GM12878 (cell line): ENCODE measurements at regions not wholly inside any gene's neighbourhood (a gene's known extent, or its start where the extent isn't known, plus 50 kb on each side); places are given as distances from the start of the nearest gene placed in this dataset.

Experiments
- ATAC-seq: fragments of 200-7000 bp; cut with Tn5 transposase; 3 replicates; pipeline ENCODE4 v1.9.1; 2020; ENCODE audit warnings: mild to moderate bottlenecking, moderate library complexity
- BruUV-seq: library from RNA; stranded (reverse); fragments of 400-500 nt; replicated peaks from 2 replicates; lab custom pipeline; 2021; lab: Mats Ljungman, UMichigan
- CTCF ChIA-PET: fragments of 300-600 bp; sonication (Branson Sonifier 250); formaldehyde crosslinking; extraction: SDS; loops from one replicate; lab custom pipeline; 2021; ENCODE audit warnings: inconsistent platforms; lab: Yijun Ruan, JAX
- POLR2A ChIA-PET: fragments of 350-600 bp; formaldehyde crosslinking; extraction: SDS; loops from one replicate; lab custom pipeline; 2021; ENCODE audit warnings: inconsistent platforms; lab: Charles Lee
- RAD21 ChIA-PET: fragments of 300-600 bp; sonication (Branson Sonifier 250); formaldehyde crosslinking; loops from one replicate; lab custom pipeline; 2023; ENCODE audit warnings: antibody characterized with exemption; ENCODE audit not compliant: unreplicated experiment; lab: Charles Lee
- SMC1A ChIA-PET: fragments of 300-600 bp; sonication (Branson Sonifier 250); formaldehyde crosslinking; loops from one replicate; lab custom pipeline; 2023; ENCODE audit not compliant: unreplicated experiment, uncharacterized antibody; lab: Charles Lee
- DNase-seq: peaks from one replicate; pipeline ENCODE4 v3.0.0-alpha.2; 2011; ENCODE audit warnings: low read depth, low spot score
- FAIRE-seq: peaks from 3 replicates; lab custom pipeline; 2011; peaks lifted over from hg19 to GRCh38; lab: Jason Lieb, UNC
- H2AFZ ChIP-seq: 2 replicates; pipeline ENCODE4 v1.6.0; 2011; ENCODE audit warnings: low read depth, low read length, control low read depth; ENCODE audit not compliant: control insufficient read depth
- H3K27ac ChIP-seq: 2 replicates; pipeline ENCODE4 v1.5.1; 2011; ENCODE audit warnings: control low read depth; ENCODE audit not compliant: control insufficient read depth, insufficient read depth
- H3K27me3 ChIP-seq, 2 experiments: replicated peaks in 1 of 2; 2 replicates each; pipeline versions ENCODE4 v1.6.0 to v1.6.1; 2011; ENCODE audit warnings: low read length in 1 of 2; ENCODE audit not compliant: control insufficient read depth in 2 of 2, insufficient read depth in 2 of 2
- H3K36me3 ChIP-seq, 2 experiments: 2 replicates each; pipeline ENCODE4 v1.5.1; 2011; ENCODE audit warnings: low read length in 1 of 2; ENCODE audit not compliant: control insufficient read depth in 2 of 2, insufficient read depth in 2 of 2
- H3K4me1 ChIP-seq: 2 replicates; pipeline ENCODE4 v1.6.1; 2011; ENCODE audit warnings: mild to moderate bottlenecking, low read length, moderate library complexity, mixed read lengths; ENCODE audit not compliant: control insufficient read depth, insufficient read depth
- H3K4me2 ChIP-seq: 2 replicates; pipeline ENCODE4 v1.6.0; 2011; ENCODE audit warnings: control low read depth; ENCODE audit not compliant: control insufficient read depth, insufficient read depth
- H3K4me3 ChIP-seq: fragments of 200-600 bp; sonication (generic); 2 replicates; pipeline ENCODE4 v1.5.1; 2016
- H3K79me2 ChIP-seq: 2 replicates; pipeline ENCODE4 v1.6.0; 2011; ENCODE audit warnings: low read length; ENCODE audit not compliant: control insufficient read depth, insufficient read depth
- H3K9ac ChIP-seq: 2 replicates; pipeline ENCODE4 v1.8.0; 2011; ENCODE audit warnings: low read length, control low read depth, mixed read lengths; ENCODE audit not compliant: control insufficient read depth, insufficient read depth
- H3K9me3 ChIP-seq: replicated peaks from 3 replicates; pipeline ENCODE4 v1.5.1; 2011; ENCODE audit warnings: mild to moderate bottlenecking, low read length; ENCODE audit not compliant: control insufficient read depth, insufficient read depth
- H4K20me1 ChIP-seq: 2 replicates; pipeline ENCODE4 v1.6.0; 2011; ENCODE audit not compliant: control insufficient read depth, insufficient read depth
- BCL11A ChIP-seq: IDR thresholded peaks from 2 replicates; pipeline ENCODE4 v1.6.1; 2011; ENCODE audit warnings: low read depth, low read length
- BCLAF1 ChIP-seq: fragments of 450-650 bp; IDR thresholded peaks from 2 replicates; pipeline ENCODE4 v1.6.1; 2017; ENCODE audit warnings: antibody characterized with exemption, mild to moderate bottlenecking, moderate library complexity
- CHD1 ChIP-seq: IDR thresholded peaks from 2 replicates; pipeline ENCODE4 v1.6.1; 2012; ENCODE audit warnings: low read depth, low read length, improper control_type of control experiment
- CREB1 ChIP-seq: IDR thresholded peaks from 2 replicates; pipeline ENCODE4 v1.6.1; 2012; ENCODE audit warnings: low read depth, mild to moderate bottlenecking, inconsistent platforms
- EED ChIP-seq: sonication (generic); IDR thresholded peaks from 2 replicates; pipeline ENCODE4 v1.6.1; 2016; ENCODE audit warnings: antibody characterized with exemption, low read depth
- MEF2B ChIP-seq: fragments of 450-650 bp; IDR thresholded peaks from 2 replicates; pipeline ENCODE4 v1.6.1; 2018; ENCODE audit warnings: mild to moderate bottlenecking, moderate library complexity; ENCODE audit not compliant: partially characterized antibody, poor library complexity, severe bottlenecking
- MLLT1 ChIP-seq: fragments of 450-650 bp; IDR thresholded peaks from 2 replicates; pipeline ENCODE4 v1.6.1; 2016; ENCODE audit warnings: mild to moderate bottlenecking
- NR2F1 ChIP-seq: fragments of 450-650 bp; conservative IDR thresholded peaks from 2 replicates; pipeline ENCODE4 v1.6.1; 2017; ENCODE audit warnings: mild to moderate bottlenecking
- POLR2AphosphoS2 ChIP-seq: IDR thresholded peaks from 2 replicates; pipeline ENCODE4 v1.6.1; 2011; ENCODE audit warnings: low read depth, mild to moderate bottlenecking, low read length, improper control_type of control experiment, moderate library complexity
- ZBED1 ChIP-seq: IDR thresholded peaks from 2 replicates; pipeline ENCODE4 v1.6.1; 2016; ENCODE audit warnings: borderline replicate concordance
- ZNF207 ChIP-seq: fragments of 450-650 bp; IDR thresholded peaks from 2 replicates; pipeline ENCODE4 v1.6.1; 2014; ENCODE audit warnings: antibody characterized with exemption, mild to moderate bottlenecking, borderline replicate concordance
- WGBS: methylation state at CpG from one replicate; pipeline ENCODE4 v1.1.6; 2016; ENCODE audit warnings: low lambda C conversion rate; ENCODE audit not compliant: insufficient replicate concordance, insufficient coverage; ENCODE audit errors: missing lambda C conversion rate; 5-methylcytosine and 5-hydroxymethylcytosine counted together
- in situ Hi-C: fragments of 300-500 bp; cut with MboI; formaldehyde crosslinking; loops from 9 replicates; pipeline ENCODE4 v1.14.3; 2018; ENCODE audit warnings: mixed read lengths
- intact Hi-C: fragments of 100-400 bp; cut with micrococcal nuclease; formaldehyde crosslinking; loops from one replicate; pipeline ENCODE4 v1.14.2; 2022; ENCODE audit not compliant: unreplicated experiment
- TF ChIP-seq, protein P1 (sequence below): fragments of 450-650 bp; formaldehyde crosslinking; IDR thresholded peaks from 2 replicates; pipeline ENCODE4 v1.5.0; 2022; ENCODE audit warnings: mild to moderate bottlenecking, missing genetic modification characterization

DNA sequence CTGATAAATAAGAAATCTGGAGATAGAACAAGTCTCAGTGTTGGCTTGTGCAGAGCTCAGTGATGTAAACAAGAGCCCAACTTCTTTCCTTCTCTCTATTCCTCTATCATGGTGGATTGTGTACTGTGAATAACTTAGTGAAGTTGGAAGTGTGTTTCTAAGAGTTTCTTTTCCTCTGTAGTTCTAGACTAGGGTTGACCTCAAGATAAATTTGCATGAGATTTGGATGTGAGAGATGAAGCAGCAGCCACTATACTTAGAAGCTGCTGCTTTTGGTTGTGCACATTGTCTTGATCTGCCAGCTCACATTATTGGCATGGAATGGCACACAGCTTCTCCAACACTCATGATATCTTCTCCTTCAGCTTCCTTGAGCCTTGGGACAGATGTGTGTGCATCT is 198.9 kb upstream of the ZP4 start (continued):
- TF ChIP-seq BCLAF1, result no peak
- TF ChIP-seq, all 136 proteins: peak for 0

DNA sequence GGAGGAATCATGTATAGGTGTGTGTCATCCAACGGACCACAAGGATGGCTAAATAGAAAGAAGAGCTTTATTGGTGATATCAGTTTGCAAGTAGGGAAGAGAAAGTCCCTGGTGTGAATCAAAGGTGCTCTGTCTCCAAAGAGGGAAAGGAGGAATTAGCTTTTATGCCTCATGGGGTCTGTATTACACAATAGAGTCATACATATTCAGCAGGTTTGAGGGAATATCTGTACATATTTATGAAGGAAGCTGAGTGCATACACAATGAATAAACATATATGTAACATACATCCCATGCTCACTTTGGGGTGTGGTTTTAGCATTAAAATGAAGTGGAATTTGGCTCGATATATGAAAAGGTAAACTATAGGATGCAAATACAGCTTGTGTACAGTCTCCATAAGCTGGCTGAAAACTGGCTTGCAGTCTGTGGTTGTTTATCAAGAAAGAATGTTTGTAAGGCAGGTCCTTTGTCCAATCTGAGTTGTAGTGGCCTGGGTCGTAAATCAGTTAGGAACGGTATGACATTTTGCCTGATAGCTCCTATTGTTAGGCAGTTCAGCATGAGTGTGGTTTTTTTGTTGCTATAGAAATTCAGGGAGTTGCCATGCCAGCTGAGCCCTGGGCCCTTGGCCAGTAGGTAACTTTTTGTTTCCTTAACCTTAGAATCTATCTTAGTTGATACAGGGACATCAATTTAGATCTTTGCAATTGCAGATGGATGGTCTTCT is 198.0 kb upstream of the ZP4 start:
- no peaks in the 10 kb centered on the region for H3K4me1 ChIP-seq
- H3K9me3 ChIP-seq, result no peaks in the 10 kb centered on the region; the same call in 2 of the 3 replicates
- POLR2A ChIA-PET, result no interaction called here
- SMC1A ChIA-PET, result interaction anchor here (0.7 to 1.9 kb wide), 8 partner anchors 17 to 225 kb away, joined by 3 to 8 read pairs (median 4); no protein-coding TSS in a partner anchor
- DNase-seq (no peak), ATAC-seq (no peak; the same call in 2 of the 3 replicates), FAIRE-seq (no peak)
- H2AFZ ChIP-seq, result no peak overlapping the region
- CTCF ChIA-PET, result interaction anchor here (1.0 to 1.4 kb wide), 5 partner anchors 9 to 125 kb away, joined by 3 to 4 read pairs (median 4); no protein-coding TSS in a partner anchor
- H3K79me2 ChIP-seq, result no peaks in the 10 kb centered on the region
- H3K27ac ChIP-seq, result no peak overlapping the region
- H3K4me3 ChIP-seq, result no peak overlapping the region
- H4K20me1 ChIP-seq, result no peaks in the 10 kb centered on the region
- H3K27me3 ChIP-seq, result no peaks in the 10 kb centered on the region
- no peak overlapping the region for H3K9ac ChIP-seq
- BruUV-seq, result no TSS peak
- in situ Hi-C loops, result no loop called here
- no peak overlapping the region for H3K4me2 ChIP-seq
- RAD21 ChIA-PET, result interaction anchor here (1.7 to 1.8 kb wide), 2 partner anchors 26 to 48 kb away, joined by 5 to 6 read pairs; no protein-coding TSS in a partner anchor
- WGBS, result 2% methylated on average over 4 of the region's 4 CpGs
- no peaks in the 10 kb centered on the region for H3K36me3 ChIP-seq
- intact Hi-C loops, result no loop called here
- TF ChIP-seq CHD1 (no peak), CREB1 (no peak), ZBED1 (no peak), EED (no peak), BCL11A (no peak), NR2F1 (no peak), POLR2AphosphoS2 (no peak), MEF2B (no peak), ZNF207 (no peak), MLLT1 (no peak)
- TF ChIP-seq, protein P1, sequence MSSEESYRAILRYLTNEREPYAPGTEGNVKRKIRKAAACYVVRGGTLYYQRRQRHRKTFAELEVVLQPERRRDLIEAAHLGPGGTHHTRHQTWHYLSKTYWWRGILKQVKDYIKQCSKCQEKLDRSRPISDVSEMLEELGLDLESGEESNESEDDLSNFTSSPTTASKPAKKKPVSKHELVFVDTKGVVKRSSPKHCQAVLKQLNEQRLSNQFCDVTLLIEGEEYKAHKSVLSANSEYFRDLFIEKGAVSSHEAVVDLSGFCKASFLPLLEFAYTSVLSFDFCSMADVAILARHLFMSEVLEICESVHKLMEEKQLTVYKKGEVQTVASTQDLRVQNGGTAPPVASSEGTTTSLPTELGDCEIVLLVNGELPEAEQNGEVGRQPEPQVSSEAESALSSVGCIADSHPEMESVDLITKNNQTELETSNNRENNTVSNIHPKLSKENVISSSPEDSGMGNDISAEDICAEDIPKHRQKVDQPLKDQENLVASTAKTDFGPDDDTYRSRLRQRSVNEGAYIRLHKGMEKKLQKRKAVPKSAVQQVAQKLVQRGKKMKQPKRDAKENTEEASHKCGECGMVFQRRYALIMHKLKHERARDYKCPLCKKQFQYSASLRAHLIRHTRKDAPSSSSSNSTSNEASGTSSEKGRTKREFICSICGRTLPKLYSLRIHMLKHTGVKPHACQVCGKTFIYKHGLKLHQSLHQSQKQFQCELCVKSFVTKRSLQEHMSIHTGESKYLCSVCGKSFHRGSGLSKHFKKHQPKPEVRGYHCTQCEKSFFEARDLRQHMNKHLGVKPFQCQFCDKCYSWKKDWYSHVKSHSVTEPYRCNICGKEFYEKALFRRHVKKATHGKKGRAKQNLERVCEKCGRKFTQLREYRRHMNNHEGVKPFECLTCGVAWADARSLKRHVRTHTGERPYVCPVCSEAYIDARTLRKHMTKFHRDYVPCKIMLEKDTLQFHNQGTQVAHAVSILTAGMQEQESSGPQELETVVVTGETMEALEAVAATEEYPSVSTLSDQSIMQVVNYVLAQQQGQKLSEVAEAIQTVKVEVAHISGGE (CRISPR knock-in tag), result no peak
